Forelimb muscle (tissue), 1 donor: ENCODE measurements at regions not wholly inside any gene's neighbourhood (a gene's known extent, or its start where the extent isn't known, plus 50 kb on each side); places are given as distances from the start of the nearest gene placed in this dataset.
"Not testable (repeated sequence)": the region's sequence is repeated elsewhere in the genome, so short reads cannot be mapped to it uniquely, and the experiment has no call there.

Experiments
- DNase-seq: peaks from one replicate; pipeline ENCODE4 v3.0.0-alpha.2; 2013; ENCODE audit warnings: low read depth

DNA sequence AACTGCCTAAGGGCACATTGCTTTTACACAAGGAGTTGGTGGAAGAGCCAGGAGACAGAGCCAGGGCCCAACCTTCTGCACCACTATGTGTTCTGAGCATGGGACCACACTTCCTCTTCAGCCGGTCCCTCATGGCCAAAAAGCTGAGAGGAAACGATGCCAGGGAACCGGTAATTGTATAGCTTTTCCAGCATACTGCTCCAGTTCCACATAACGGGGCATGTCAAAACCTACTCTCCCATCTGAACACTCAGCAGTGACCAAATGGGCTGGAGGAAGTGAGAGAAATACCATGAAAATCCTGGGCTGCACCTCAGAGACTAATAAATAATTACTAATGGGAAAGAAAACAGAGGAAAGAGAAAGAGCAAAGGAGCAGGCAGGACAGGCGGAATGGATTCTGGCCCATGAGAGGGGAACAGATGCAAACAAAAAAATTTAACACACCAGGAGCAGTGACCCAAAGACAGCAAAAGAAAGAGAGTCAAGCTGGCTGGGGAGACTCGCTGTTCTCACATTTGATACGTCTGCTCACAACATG is 52.0 kb upstream of the BMP2 start:
- DNase-seq: peak; percentile 20

DNA sequence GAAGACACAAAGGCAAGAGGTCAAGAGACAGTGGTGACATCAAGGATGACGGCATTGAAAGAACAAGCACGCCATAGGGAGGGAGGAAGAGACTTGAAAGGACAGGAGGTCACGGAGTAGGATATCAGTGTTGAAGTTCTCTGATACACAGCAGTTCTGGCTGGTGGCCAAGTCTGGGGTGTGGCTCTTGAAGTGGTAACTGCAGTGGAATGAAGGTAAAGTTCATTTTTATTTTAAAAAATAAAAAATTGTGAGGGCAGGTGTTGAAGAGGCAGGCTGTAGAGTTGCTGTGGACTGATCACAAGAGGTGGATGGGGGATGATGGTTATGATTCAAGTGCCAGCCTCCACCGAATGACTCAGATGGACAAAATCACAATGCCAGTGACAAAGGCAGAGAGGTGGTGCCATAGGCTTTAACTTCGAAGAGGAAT is 53.2 kb upstream of the BMP2 start:
- DNase-seq: no peak

DNA sequence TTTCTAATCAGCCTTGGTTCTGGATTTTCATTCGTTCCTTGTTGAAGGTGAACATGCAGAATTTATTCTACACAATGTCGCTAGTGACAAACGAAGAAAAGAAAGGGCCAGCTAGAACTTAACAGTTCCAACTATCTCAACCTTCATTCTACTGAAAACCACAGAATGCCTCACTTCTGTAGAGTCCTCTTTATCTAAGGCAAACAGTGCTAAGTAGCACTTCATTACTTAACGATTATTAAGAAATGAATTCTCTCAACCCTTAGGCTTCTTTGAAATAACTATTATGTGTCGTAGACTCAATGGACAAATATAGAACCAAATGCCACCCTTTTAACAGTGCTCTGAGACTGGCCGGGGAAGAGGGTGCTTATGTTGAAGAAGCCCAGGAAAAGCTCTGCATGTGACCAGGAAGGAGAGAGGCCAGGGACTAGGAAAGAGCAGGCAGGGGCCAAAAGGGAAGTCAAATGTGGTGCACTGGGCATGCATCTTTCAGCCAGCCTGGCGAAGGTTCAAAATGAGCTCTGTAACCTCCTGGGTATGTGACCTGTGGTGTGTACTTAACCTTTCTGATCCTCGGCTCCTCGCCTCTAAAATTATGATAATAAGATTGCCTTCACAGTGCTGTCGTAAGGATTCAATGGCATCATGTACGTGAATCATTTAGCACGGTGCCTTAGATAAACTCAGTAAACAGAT is 55.4 kb upstream of the BMP2 start:
- no peak for DNase-seq

DNA sequence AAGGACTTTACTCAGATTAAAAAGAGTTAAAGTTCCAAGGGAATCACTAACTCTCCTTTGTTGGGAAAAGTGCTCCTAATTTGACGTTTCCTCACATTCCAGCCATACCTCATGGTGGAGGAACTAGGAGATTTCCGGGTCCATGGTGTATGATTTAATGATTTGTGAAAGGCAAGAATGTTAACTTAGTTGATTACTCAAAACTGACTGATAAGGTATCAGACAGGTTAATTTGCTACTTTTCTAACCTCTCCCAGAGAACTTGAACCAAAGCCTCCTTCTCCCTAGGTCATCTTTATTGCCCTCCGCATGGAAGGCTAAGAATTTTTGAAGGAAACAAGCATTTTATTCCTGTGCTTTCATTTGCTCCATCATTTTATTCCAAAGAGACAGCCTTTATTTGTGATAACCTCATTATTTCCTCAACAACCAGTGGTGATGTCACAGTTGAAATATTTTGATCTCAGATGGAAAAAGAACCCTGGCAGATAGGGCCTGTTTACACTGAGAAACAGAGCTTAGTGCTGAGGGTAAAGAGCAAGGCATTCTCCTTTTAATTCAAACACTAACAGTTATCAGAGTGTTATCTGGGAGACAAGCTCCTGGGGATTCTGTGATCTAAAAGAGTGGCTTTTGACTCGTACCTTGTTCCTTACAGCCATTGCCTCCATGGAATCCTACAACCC is 57.4 kb upstream of the BMP2 start:
- DNase-seq: no peak

DNA sequence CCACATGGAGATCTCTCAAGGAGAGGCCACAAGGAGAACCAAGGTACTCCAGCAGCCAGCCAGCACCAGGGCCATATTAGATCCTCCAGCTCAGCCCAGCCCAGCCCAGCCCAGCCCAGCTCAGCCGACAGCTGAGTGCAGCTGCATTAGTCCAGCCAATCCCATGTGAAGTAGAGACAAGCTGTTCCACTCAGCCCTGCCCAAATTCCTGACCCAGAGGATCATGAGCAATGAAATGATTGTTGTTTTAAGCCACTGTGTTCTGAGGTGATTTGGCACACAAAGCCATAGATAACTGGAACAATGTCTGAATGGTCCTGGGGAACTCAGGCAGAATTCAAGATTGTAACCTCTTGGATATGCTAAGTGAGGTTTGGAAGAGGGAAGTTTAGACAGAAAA is 59.5 kb upstream of the BMP2 start:
- no peak for DNase-seq

DNA sequence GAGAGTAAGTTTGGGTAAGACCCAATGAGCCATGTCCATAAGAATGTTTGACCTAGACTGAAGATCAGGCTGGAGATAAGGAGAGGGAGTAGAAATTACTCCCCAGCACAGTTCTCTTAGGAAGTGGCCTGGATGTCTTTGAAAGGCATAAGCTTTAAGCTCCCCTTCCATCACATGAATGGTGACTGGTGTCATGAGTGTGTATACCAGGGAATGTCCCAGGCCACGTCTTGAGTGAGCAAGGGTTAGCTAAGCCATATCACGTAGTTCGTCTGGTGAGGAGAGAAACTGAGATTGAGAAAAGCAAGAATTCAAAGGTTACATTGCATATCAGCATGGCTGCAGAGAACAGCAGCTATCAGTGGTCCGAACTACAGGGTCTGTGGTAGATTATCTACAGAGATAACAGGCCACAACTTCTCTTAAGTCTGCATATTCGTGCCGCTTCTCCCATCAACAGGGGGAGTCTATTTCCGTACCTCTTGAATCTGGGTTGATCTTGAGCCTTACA is 60.1 kb upstream of the BMP2 start:
- DNase-seq: no peak

DNA sequence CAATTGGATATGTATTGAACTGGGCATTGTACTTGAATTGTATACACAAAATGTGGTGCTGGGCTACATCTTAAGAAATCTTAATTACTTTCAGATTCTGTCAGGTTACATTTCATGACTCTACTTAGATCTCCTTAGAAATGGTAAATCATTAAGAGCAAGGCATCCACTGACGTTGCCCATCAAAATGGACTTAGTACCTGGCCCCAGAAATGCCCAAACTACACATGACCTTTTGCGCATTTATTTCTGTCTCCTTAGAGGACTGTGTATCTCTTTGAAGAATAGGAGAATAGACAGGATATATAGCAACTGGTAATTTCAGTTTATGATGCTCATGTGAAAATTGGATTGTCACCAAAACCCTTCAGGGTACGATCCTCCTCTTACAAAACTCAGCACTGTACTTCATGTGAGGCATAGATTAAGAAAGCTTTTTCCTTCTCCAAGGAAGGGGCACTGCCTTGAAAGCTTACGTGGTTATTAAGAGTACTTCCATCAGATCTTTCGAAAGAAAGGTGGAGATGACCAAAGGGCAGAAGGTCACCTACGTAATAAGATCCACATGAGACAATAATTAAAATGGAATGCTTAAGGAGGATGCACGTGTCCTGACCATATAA is 61.4 kb upstream of the BMP2 start:
- DNase-seq: no peak

DNA sequence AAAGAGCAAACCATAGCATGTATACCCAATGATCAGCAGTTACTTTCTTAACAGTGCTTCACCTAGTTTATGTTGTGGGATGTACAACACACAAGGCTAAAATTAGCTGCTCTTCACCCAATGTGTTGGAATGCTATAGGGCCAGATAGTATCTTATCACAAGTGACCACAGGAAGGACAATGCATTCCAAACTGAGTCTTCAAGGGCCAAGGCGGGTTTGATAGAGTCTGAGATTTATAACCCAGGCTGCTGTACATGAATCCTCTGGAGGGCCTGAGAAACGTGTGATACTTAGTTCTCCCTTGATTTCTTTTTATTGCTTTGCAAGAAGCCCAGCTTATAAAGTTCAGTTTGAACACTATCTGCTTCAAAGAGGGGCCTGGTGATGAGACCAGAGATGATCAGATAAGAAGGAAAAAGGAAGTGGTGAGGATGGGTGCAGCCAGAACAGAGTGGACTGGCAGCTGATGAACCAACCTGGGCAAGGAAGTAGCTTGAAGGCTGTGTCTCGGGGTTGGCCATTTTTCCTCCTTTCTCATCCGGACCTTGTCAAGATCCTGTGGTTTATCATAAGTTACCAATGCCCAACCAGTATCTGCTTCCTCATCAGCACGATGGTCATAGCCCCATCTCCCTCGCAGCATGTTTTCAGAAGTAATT is 62.2 kb upstream of the BMP2 start:
- no peak for DNase-seq

DNA sequence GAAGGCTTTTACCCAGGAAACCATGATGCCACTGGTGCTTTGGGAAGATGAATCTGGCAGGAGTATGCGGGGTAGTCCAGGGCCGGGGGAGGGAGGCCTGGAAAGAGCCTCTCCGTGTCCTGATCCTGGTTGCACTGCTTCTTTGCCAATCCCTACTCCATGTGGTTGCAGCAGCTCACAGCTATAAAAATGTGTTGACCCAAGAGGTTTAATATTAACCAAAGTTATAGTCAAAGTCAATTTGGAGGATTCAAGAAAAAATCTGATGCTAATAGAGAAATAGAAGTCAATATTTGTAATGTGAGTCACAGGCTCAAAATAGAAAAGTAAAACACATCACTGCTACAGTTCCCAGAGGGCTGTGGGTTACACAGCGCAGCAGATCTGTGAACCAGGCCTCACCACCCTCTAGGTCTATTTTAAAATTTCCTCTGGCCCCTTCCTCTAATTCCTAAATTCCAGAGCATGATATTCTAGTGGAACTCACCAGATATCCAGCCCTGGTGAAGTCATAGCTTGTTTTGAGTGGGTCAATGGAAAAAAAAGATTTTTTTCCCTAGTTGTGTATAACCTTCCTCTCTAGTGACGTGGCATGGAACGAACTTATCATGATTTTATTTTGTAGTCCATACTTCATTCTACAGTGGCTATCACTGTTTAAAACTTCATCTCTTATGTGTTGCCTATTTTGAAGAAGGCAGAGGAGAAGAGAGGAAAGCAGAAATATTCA is 63.2 kb upstream of the BMP2 start:
- DNase-seq: no peak

DNA sequence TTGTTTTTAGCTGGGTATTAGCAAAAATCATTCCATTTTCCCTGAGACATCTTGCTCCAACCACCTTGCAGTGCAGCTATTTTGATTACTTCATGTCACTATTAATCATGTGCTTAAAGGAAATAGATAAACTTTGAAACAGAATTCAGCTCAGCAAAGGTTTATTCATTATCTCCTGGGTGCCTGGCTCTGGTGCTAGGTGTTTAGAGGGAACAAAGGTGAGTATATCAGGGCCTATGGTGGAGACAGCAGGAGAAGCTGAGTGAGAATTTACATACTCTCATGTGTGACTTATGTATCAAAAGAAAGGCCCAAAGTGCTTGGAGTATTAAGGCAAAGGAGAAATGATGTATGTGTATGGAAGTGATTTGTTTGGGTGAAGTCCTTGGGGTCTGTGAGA is 63.8 kb upstream of the BMP2 start:
- no peak for DNase-seq

DNA sequence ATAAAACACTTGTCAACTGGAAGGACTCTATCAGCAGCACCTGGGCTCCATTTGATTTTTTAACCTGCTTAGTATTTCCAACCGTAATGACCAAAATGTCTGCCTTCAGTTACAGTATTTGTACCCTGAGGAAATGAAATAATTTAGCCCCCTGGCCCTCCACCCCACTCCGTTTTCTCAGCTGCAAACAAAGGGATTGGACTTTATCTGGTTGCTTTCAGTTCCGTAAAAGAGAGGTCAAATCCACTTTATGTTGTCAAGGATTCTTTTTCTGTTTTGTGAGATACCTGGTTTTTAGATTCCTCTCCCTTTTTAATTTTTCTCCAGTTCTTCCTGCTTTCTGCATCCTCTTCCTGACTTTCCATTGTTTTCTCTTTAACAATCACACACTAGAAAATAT is 64.4 kb upstream of the BMP2 start:
- no peak for DNase-seq

DNA sequence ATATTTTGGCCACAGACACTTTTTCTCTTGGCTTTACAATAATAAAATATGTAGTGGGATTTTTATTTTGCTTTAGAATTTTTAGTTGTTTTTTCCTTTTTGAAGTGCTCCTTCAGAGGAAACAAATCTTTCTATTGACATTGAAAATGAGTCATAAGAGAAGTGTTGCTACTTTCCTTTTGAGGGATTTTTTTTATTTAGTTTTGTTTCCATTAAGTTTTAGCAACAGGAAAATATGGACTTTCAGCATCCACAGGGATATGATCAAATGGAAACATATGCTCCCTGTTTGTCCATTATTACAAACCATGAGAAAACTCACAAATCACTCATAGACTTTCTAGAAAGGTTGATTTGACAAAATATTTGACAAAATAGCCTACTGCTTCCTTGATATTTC is 65.3 kb upstream of the BMP2 start:
- DNase-seq: peak; percentile 14

DNA sequence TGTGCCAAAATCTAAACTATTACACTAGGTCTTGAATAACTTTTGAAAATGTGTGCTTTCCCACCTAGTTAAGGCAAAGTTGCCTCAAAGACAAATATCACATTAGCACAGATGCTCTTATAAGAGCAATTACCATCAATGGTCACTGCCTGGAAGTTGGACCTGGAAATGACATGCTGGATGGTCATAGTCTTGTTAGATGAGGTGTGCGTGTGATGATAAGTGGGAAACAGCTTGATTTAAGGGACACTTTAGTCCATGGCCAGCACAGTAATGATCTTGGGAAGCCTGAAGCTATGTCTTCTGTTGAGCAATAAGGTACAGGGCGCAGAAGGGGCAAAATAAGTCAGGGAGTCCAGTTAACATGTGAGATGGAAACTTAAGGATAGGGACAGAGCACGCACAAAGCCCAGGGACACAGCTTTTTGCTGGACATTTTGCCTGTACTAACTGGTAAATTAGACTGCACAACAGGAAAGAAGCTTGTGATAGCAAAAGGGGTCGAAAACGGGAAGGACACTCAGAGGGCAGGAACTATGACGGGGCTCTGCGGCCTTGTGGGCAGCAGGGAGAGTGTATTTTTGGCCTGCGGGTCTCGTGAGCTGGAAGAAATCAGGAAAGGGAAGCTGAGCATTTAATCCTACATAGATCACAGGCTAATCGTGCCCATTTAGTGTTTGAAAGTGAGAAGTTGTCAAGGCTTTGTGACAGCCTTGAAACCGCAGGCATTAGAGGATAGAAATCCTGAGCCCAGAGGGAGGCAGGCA is 66.7 kb upstream of the BMP2 start:
- DNase-seq: peak; percentile 17

DNA sequence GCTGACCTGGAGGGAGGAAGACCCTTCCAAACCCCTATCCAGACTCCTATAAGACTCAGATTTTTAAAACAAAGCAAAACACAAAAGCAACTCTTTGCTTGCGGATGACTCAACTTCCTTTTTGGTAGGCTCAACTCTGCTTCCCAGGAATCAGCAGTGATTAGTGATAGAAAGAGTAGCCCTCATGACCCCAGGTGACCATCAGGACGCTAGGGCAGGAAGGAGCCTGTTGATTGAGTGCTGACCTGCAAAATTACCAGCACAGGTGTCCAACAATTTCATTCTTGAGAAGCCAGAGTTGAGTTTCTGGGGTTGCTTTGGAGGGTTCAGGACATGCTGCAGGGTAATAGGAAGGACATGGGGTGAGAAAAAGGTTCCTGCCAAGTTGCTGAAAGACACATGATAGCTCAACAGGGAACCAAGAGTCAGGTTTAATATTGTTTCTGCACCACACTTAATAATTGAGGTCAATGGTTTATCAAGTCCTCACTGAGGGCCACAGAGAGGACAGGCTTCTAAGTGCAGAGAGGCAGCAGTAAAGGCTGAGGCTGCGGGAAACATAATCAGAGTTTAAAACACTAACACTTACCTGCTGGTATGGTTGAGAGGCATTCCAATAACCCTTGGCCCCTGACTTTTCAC is 67.4 kb upstream of the BMP2 start:
- DNase-seq: no peak

DNA sequence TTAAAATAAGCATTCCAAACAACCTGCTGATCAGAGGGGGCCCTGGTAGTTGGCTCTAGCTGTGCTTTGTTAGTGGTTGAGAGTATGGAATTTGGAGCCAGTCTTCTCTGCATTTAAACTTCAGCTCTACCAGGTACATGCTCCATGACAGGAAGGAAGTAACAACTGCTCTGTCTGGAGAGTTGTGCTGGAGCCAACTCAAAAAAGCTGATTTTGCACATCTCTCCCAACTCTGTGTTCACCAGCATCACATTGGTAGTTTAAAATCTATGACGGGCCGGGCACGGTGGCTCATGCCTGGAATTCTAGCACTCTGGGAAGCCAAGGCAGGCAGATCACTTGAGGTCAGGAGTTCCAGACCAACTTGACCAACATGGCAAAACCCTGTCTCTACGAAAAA is 68.8 kb upstream of the BMP2 start:
- no peak for DNase-seq

DNA sequence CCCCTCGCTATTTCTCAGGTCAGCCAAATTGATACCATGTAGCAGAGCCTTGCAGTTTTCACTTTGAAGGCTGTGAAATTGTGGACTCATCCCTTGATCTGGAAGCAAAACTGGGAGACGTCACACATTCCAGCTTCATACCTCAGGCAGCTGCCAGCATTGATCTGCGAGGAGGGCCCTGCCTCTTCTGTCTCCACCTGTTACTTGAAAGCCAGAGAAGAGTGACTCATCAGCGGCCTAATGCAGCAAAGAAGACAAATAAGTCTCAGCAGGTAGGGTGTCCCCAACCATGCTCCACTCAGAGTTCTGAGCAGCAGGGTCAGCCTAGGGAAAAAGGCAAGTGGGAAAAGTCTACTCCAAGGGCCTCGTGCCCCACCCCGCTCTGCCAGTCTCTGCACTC is 69.4 kb upstream of the BMP2 start:
- no peak for DNase-seq

DNA sequence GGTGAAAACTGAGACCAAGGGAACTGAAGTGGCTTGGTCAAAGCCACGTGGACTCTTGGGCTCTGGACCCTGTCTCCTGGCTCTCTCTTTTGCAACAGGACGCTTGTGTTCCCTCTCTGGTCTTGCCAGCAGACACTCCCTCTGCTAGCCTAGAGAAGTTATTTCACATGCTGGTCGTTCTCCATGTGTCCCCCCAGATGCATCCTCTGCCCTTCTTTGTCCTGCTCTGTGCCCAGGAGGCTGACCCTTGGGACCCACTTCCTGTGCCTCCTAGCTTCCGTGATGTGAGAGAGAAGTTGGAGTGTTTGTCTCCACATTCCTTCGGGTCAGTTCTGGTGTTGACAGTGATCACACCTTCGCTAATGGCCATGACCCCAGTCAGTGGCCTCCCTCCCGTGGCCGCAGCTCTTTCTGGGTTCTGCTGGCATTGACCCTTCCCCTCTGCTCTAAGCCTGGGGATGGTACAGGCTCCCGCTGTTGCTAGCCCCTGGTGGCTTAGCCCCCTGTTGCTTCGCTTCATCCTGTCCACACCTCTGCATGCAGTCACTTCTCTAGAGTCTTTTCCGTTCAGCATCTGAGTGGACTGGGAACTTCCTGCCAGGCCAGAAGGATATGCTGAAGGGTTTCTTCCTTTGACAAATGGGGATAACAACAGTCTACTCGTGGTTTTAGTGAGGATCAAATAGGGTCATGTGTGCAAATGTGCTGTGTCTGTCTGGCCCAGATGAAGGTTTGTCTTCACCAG is 70.1 kb upstream of the BMP2 start:
- DNase-seq: no peak

DNA sequence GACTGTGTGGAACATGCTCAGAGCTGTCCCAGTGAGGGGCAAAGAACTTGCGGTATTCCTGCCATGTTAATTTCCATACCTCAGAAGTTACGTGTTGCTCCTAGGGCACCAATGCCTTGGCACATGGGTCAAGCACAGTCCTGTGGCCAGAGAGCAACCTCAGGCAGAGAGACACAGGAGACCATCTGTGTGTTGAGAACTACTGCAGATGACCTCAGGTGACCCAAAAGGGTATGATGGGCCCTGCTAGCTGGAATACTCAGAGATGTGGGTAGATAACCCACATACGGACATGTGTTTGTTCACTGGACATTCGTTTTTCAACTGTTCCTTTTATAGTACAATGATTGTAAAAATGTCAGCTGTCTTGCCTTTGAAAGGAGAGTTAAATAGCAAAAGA is 71.5 kb upstream of the BMP2 start:
- DNase-seq: no peak

DNA sequence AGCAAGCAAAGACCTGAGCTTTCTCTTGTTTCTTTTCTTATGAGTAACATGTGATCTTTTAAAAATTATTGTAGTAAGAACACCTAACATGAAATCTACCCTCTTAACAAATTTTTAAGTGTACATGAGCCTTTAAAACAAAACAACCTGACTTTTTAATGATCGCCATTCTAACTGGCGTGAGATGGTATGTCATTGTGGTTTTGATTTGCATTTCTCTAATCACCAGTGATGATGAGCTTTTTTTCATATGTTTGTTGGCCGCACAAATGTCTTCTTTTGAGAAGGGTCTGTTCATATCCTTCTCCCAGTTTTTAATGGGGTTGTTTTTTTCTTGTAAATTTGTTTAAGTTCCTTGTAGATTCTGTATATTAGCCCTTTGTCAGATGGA is 73.7 kb upstream of the BMP2 start:
- DNase-seq: not testable (repeated sequence)
